Eye (tissue), 1 donor: ENCODE measurements at regions not wholly inside any gene's neighbourhood (a gene's known extent, or its start where the extent isn't known, plus 50 kb on each side); places are given as distances from the start of the nearest gene placed in this dataset.
A peak's percentile ranks its signal among the peaks of the same experiment; 100 is the strongest.
"Not testable (repeated sequence)": the region's sequence is repeated elsewhere in the genome, so short reads cannot be mapped to it uniquely, and the experiment has no call there.

ENCODE experiments used
- DNase-seq: peaks from one replicate; pipeline ENCODE4 v3.0.0-alpha.2; 2015

DNA sequence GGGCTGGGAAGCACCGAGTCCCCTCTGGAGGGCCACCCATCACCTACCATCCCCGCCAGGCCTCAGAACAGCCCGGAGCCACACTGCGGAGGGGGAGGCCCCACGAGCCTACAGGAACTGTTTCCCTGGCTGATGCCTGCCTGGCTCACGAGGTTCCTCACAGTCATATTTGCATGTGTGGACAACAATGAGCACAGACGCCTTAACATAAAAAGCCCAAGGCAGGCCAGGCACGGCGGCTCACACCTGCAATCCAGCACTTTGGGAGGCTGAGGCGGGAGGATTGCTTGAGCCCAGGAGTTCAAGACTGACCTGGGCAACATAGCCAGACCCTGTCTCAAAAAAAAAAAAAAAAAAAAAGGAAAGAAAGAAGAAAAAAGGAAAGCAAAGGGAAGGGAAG lies 125.9 kb downstream of the FAM53A start:
- DNase-seq, result no peak

- DNase-seq, result peak; percentile 29
Measured at GRCh38 chr4:1557221-1557597, 126.9 kb downstream of the FAM53A start.

DNA sequence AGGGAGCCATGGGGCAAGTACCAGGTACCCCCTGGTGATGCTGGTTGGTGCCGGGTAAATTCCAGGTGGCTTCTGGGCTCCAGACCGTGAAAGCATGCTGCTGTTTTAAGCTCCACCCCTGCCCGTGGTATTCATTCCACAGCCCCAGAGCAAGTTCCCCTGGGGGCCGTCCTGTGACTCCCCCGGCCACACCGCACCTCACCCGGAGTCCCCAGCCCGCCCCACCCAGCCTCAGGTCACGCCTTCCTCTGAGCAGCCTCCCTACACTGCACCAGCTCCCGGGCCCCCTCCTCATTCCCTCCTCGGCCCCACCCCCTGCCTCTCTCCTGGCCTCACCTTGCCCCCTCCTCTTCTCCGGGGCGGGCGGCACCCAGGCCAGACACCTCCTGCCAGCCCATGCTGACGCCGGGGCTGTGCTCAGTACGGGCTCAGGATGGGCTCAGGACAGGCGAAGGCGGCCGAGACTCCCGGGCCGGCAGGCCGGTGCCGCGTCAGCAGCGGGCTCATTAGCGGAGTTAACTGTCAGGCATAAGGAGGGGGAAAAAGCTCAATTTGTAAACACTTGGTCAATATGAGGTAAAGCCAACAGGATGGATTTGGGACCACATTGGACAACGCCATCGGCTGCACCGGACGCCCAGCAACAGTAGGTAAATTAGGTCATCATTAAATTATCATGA lies 127.4 kb downstream of the FAM53A start:
- DNase-seq, result peak; percentile 48

DNA sequence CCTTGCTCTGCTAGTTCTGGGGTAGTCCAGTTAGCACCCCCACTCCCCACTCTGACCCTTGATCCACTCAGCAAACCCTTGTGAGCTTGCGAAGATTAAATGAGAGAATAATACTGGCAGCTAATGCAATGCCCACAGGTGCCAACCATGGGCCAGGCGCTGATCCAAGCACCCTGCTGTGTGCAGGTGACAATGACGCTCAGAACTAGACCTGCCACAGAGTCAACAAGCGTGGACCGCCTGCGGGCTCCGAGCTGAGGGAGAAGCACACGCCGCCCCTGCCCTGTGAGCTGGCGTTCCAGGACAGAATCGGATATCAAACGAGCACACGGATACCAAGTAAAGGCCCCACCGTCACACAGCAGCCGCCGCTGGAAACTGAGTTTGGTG lies 129.2 kb downstream of the FAM53A start:
- DNase-seq, result no peak

DNA sequence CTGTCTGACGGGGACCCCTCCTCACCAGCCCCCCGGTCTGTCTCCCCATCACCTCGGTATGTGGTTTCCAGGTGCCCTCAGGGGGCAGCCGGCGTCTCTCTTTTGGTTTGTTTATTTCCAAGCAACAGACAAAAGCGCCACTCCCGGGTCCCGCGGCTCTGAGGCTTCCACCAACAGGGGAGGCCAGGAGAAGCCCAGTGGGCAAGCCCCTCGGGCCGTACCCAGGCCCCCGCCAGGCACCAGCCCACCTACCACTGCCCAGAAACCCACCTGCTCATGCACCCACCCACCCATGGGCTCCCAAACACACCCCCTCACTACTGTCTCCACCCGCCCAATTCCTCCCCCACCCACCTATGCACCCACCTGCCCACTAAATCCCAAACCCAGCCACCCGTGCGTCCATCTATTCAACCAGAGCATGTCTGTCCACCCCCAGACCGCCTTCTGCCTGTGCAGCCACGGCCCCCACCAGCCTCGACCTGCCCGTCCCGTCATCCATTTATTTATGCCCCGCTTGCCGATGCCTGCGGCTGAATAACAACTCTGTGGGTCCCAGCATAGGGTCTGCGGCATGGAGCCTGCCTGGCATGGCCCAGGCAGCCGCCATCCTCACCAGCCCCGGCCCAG lies 129.8 kb downstream of the FAM53A start:
- no peak for DNase-seq

- DNase-seq, result no peak
Measured at GRCh38 chr4:1553365-1553764, 130.7 kb downstream of the FAM53A start.

GRCh38 chr4:1552451-1552850 lies 131.7 kb downstream of the FAM53A start:
- no peak for DNase-seq

DNA sequence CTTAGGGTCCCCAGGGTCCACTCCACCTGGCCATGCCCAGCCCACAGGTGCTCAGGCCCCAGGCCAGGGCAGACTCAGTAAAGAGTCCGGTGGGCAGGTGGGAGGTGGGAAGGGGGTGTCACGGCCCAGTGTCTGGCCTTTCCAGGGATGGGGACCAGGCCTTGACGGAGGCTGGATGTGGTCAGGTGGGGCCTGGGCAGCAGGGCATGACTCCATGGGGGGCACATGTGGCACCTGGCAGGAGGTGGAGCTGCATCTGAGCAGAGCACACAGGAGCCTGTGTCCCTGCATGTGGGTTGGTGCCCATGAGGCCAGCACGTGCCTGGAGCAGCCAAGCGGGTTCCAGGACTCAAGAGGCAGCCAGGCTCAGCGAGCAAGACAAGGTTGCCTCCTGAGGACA lies 132.9 kb downstream of the FAM53A start:
- DNase-seq, result no peak

GRCh38 chr4:1550122-1551070 lies 133.7 kb downstream of the FAM53A start:
- peak; percentile 65 for DNase-seq

- DNase-seq, result no peak
Measured at GRCh38 chr4:1549638-1550035, 134.5 kb downstream of the FAM53A start.

DNA sequence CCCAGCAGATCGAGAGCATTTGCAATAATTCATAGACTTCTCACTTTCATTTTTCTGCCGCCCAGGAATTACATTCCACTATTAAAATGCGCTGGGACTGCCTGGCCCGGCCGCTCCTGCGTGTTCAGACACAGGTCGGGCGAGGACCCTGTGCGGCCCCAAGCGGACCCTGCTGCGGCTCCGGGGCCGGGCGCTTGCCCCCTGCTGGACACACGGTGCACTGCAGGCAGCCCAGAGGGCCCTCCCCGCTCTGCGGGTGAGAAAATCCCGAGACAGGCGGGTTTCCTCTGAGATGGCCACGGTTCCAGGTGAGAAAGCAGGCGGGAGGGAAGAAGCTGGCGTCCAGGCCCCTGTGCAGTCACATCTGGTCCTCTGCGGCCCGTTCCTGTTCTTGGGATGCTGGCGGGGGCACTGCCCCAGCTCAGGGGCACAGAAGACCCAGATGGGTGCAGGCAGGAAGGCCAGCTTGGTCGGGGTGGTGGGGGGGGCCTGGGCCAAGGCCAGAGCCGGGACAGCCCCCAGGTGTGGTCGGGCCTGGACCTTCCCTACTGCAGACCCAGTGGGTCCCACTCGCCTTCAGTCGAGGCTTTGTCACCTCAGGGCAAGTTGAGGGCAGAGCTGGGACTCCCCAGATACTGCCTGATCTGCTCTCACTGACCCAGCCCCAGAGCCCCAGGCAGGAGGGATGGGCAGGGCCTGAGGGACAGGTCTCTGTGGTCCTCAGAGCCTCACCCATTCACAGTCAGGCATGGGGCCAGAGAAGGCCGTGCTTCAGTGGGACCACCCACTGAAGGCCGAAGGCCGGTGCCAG lies 135.1 kb downstream of the FAM53A start:
- DNase-seq, result peak; percentile 73

- peak; percentile 23 for DNase-seq
Measured at GRCh38 chr4:1547856-1548826, 136.0 kb downstream of the FAM53A start.

DNA sequence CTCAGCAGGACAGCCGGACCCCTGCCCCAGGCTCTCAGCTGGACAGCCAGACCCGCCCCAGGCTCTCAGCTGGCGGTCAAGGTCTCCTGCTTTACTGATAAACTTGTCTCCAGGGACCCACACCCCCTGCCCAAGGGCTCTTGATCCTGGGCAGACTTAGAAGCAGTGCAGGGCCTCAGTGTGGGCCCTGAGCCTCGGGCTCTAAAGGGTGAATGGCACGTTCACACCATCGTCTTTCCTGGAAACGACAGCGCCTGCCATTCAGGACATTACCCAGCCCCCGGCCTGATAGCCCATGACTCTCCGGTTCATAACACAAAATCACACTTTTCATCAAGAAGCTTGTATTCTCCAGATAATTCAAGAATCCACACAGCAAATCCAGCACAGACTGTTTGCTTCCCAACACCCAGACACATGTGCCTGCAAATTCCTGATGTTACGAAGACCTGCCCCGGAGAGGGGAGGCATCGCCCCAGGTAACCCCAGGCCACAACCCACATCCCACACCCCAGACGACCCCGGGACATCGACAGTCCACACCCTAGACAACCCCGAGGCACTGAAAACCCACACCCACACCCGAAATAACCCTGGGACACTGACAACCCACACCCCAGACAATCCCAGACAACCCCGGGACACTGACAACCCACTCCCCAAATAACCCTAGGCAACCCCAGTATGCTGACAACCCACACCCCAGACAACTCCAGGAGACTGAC lies 136.8 kb downstream of the FAM53A start:
- DNase-seq, result peak; percentile 20

GRCh38 chr4:1544861-1545281 lies 138.6 kb upstream of the NKX1-1 start:
- no peak for DNase-seq

GRCh38 chr4:1544435-1544834 lies 138.2 kb upstream of the NKX1-1 start:
- not testable (repeated sequence) for DNase-seq

GRCh38 chr4:1543976-1544375 lies 137.7 kb upstream of the NKX1-1 start:
- DNase-seq, result no peak

GRCh38 chr4:1543561-1543960 lies 137.3 kb upstream of the NKX1-1 start:
- DNase-seq, result no peak

- no peak for DNase-seq
Measured at GRCh38 chr4:1542516-1543320, 136.5 kb upstream of the NKX1-1 start.

GRCh38 chr4:1542226-1542490 lies 135.9 kb upstream of the NKX1-1 start:
- no peak for DNase-seq
